AG10803 (cell line): ENCODE measurements at regions not wholly inside any gene's neighbourhood (a gene's known extent, or its start where the extent isn't known, plus 50 kb on each side); places are given as distances from the start of the nearest gene placed in this dataset.

Experiments
- DNase-seq: peaks from one replicate; pipeline ENCODE4 v3.0.0; 2010; ENCODE audit warnings: low read depth
- H3K4me3 ChIP-seq: 2 replicates; pipeline ENCODE4 v1.5.1; 2011; ENCODE audit warnings: mild to moderate bottlenecking, low read length, control low read depth
- TF ChIP-seq, protein P1 (sequence below): conservative IDR thresholded peaks from 2 replicates; pipeline ENCODE4 v1.5.1; 2011; ENCODE audit warnings: mild to moderate bottlenecking, low read length, control low read depth, inconsistent platforms

DNA sequence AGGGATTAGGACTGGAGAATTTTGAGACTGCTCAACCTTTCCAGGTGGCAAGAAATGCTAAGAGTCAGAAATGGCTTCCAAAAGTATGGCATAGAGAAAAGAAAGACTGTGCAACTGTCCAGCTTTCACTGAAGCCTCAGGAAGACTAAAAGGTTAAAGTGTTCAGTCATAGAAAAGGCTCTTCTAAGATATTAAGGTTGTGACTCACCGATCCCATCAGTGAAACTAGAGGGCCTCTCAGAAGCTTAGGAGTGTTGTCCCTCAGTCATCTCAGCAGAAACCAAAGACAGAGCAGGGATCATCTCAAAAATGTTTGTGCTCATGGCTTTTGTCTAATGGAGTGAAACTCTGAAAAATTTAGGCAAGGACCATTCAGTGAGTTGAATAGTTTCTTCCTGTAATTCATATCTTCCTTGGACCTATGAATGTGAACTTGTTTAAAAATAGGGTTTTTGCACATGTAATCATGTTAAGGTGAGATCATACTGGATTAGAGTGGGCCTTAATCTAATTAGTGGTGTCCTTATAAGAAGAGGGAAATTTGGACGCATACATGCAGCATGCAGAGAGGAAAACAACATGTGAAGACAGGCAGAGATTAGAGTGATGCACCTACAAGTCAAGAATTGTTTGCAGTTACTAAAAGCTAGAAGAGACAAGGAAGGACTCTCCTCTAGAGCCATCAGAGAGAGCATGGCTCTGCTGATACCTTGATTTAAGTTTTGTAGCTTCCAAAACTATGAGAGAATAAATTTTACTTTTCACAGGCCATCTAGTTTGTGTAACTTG is 71.3 kb downstream of the RPE65 start:
- H3K4me3 ChIP-seq, result no peak overlapping the region
- TF ChIP-seq, protein P1, sequence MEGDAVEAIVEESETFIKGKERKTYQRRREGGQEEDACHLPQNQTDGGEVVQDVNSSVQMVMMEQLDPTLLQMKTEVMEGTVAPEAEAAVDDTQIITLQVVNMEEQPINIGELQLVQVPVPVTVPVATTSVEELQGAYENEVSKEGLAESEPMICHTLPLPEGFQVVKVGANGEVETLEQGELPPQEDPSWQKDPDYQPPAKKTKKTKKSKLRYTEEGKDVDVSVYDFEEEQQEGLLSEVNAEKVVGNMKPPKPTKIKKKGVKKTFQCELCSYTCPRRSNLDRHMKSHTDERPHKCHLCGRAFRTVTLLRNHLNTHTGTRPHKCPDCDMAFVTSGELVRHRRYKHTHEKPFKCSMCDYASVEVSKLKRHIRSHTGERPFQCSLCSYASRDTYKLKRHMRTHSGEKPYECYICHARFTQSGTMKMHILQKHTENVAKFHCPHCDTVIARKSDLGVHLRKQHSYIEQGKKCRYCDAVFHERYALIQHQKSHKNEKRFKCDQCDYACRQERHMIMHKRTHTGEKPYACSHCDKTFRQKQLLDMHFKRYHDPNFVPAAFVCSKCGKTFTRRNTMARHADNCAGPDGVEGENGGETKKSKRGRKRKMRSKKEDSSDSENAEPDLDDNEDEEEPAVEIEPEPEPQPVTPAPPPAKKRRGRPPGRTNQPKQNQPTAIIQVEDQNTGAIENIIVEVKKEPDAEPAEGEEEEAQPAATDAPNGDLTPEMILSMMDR, result no peak
- peak; percentile 18 for DNase-seq

DNA sequence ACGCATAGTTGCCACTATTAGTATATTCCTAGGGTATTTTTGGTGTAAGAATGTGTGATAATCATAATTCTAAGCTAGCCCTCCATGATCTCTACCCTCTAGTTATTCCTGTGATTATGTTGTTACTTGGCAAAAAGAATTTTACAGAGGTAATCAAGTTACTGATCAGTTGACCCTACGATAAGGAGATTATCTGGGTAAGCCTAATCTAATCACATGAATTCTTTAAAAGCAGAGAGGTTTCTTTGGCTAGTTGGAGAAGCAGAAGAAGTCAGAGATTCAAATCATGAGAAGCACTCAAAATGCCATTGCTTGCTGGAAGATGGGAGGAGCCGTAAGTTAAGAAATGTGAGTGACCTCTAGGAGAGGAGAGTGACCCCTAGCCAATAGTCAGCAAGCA is 72.7 kb downstream of the RPE65 start:
- TF ChIP-seq, protein P1, result no peak
- no peak for DNase-seq
- no peak overlapping the region for H3K4me3 ChIP-seq

DNA sequence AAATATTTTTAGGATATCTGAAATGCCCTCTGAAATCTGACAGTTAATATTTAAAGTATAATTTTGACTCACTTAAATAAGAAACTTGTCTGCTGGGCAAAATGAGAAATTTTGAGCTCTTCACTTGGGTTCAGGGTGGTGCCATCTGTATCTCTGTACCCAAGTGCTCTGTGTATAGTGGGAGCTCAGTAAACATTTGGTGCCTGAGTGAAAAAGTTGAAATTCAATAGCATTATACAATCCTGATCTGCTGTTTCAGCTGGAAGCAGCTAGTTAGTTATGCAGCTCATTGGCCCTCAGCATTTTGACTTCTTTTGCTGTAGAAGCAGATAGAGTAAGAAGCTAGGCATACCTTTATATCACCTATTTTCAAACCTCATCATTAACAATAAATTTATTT is 73.3 kb downstream of the RPE65 start:
- TF ChIP-seq, protein P1, result no peak
- no peak for DNase-seq
- no peak overlapping the region for H3K4me3 ChIP-seq

DNA sequence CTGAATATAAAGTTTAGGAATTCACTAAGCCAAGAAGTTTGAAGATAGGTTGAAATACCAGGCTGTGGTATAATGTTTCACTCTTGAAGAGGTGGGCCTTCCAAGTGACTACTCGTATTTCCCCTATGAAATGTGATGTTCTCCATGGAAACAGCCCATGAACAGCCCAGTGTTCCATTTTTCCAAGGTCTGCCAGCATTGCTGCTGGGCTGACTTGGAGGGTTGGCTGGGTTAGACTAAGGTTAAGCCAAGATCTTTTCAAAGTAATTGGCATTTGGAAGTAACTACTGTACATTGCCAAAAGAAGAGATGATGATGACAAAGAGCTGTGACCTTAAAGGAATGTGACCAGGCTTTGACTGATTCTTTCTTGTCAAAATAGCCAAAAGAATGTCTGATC is 73.8 kb downstream of the RPE65 start:
- no peak for DNase-seq
- no peak overlapping the region for H3K4me3 ChIP-seq
- TF ChIP-seq, protein P1, result no peak

DNA sequence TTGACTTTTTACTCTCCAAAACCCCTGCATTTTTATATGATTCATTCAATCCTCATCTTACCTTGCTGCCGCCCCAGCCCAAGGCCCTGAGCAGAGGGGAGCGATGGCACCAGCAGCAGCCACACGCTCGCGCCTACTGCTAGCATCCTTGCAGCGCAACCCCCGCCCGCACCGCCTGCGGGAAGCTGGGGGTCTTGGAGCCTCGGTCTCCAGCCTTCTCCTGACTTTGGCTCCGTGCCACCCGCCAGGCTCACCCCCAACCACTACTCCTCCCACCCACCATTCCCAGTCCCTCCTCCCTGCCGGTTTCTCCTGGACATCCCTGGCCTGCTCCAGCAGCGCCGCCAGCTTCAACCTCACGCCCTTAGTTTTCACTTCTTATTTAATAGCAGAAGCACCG is 76.6 kb downstream of the RPE65 start:
- TF ChIP-seq, protein P1, result no peak
- DNase-seq, result no peak
- no peak overlapping the region for H3K4me3 ChIP-seq

DNA sequence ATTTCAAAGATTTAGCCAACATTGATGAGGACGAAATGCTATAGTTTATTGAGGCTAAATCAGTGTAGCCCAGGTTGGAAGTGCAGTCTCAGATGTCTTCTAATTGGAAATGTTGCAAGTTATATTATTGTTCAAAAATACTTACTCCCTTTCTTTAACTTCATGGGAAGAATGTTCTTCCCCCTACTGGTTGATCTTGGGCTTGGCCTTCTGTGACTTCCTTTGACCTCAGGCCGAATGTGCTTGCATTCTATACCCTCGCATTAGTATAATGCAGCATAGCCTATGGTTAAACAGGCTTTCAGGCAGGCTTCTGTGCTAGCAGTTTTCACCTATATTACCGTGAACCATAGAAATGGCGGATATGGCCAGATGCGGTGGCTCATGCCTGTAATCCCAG is 77.3 kb downstream of the RPE65 start:
- TF ChIP-seq, protein P1, result no peak
- no peak overlapping the region for H3K4me3 ChIP-seq

More for the DNA sequence above, 77.3 kb downstream of the RPE65 start:
- no peak for DNase-seq
